Smooth muscle cell (in vitro differentiated cells): ENCODE measurements at regions not wholly inside any gene's neighbourhood (a gene's known extent, or its start where the extent isn't known, plus 50 kb on each side); places are given as distances from the start of the nearest gene placed in this dataset.

Source experiments
- DNase-seq: peaks from one replicate; lab custom pipeline; 2025; ENCODE audit not compliant: unreplicated experiment; lab: John Stamatoyannopoulos, UW
- H2AFZ ChIP-seq: fragments of 200-600 bp; sonication (generic); 2 replicates; pipeline ENCODE4 v1.6.0; 2016; ENCODE audit warnings: antibody characterized with exemption, low read depth, mild to moderate bottlenecking
- H3F3A ChIP-seq: fragments of 200-600 bp; sonication (generic); 2 replicates; pipeline ENCODE4 v1.6.0; 2017; ENCODE audit warnings: antibody characterized with exemption, low read depth
- H3K27ac ChIP-seq: fragments of 200-600 bp; sonication (generic); 2 replicates; pipeline ENCODE4 v1.5.1; 2016; ENCODE audit warnings: low read depth, mild to moderate bottlenecking
- H3K27me3 ChIP-seq: fragments of 200-600 bp; sonication (generic); 2 replicates; pipeline ENCODE4 v1.6.1; 2016; ENCODE audit warnings: low read depth, mild to moderate bottlenecking
- H3K36me3 ChIP-seq: fragments of 200-600 bp; sonication (generic); 2 replicates; pipeline ENCODE4 v1.5.1; 2016; ENCODE audit warnings: low read depth
- H3K4me1 ChIP-seq: fragments of 200-600 bp; sonication (generic); 2 replicates; pipeline ENCODE4 v1.5.1; 2016; ENCODE audit warnings: low read depth
- H3K4me2 ChIP-seq: fragments of 200-600 bp; sonication (generic); 2 replicates; pipeline ENCODE4 v1.6.0; 2016; ENCODE audit warnings: mild to moderate bottlenecking
- H3K4me3 ChIP-seq: fragments of 200-600 bp; sonication (generic); 2 replicates; pipeline ENCODE4 v1.5.1; 2016; ENCODE audit warnings: mild to moderate bottlenecking
- H3K79me2 ChIP-seq: fragments of 200-600 bp; sonication (generic); 2 replicates; pipeline ENCODE4 v1.6.0; 2016; ENCODE audit warnings: low read depth, mild to moderate bottlenecking
- H3K9ac ChIP-seq: fragments of 200-600 bp; sonication (generic); 2 replicates; pipeline ENCODE4 v1.6.0; 2016; ENCODE audit warnings: low read depth
- H3K9me3 ChIP-seq: fragments of 200-600 bp; sonication (generic); replicated peaks from 2 replicates; pipeline ENCODE4 v1.5.1; 2016; ENCODE audit warnings: low read depth
- H4K20me1 ChIP-seq: fragments of 200-600 bp; sonication (generic); 2 replicates; pipeline ENCODE4 v1.6.0; 2016; ENCODE audit warnings: low read depth
- WGBS: methylation state at CpG from one replicate; pipeline ENCODE4 v1.1.7; 2016; ENCODE audit warnings: low lambda C conversion rate; 5-methylcytosine and 5-hydroxymethylcytosine counted together
- TF ChIP-seq, protein P1 (sequence below): fragments of 200-600 bp; sonication (generic); IDR thresholded peaks from 2 replicates; pipeline ENCODE4 v1.5.1; 2017; ENCODE audit warnings: borderline replicate concordance, mild to moderate bottlenecking, antibody characterized with exemption; ENCODE audit not compliant: insufficient read depth, poor library complexity, severe bottlenecking

DNA sequence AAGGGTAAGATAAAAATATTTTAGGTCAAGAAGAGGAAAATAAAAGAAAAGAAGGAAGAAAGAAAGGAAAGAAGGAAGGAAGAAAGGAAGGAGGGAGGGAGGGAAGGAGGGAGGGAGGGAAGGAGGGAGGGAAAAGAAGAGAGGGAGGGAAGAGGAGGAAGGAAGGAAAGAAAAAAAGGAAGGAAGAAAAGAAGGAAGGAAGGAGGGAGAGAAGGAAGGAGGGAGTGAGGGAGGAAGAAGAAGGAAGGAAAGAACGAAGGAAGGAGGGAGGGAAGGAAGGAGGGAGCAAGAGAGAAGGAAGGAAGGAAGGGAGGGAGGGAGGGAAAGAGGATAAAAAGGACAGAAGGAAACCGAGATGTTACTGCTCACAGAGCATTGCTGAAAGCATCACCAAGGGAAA is 209.5 kb upstream of the PITRM1 start:
- TF ChIP-seq, protein P1, sequence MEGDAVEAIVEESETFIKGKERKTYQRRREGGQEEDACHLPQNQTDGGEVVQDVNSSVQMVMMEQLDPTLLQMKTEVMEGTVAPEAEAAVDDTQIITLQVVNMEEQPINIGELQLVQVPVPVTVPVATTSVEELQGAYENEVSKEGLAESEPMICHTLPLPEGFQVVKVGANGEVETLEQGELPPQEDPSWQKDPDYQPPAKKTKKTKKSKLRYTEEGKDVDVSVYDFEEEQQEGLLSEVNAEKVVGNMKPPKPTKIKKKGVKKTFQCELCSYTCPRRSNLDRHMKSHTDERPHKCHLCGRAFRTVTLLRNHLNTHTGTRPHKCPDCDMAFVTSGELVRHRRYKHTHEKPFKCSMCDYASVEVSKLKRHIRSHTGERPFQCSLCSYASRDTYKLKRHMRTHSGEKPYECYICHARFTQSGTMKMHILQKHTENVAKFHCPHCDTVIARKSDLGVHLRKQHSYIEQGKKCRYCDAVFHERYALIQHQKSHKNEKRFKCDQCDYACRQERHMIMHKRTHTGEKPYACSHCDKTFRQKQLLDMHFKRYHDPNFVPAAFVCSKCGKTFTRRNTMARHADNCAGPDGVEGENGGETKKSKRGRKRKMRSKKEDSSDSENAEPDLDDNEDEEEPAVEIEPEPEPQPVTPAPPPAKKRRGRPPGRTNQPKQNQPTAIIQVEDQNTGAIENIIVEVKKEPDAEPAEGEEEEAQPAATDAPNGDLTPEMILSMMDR = no peak
- H3K4me2 ChIP-seq = no peak overlapping the region

DNA sequence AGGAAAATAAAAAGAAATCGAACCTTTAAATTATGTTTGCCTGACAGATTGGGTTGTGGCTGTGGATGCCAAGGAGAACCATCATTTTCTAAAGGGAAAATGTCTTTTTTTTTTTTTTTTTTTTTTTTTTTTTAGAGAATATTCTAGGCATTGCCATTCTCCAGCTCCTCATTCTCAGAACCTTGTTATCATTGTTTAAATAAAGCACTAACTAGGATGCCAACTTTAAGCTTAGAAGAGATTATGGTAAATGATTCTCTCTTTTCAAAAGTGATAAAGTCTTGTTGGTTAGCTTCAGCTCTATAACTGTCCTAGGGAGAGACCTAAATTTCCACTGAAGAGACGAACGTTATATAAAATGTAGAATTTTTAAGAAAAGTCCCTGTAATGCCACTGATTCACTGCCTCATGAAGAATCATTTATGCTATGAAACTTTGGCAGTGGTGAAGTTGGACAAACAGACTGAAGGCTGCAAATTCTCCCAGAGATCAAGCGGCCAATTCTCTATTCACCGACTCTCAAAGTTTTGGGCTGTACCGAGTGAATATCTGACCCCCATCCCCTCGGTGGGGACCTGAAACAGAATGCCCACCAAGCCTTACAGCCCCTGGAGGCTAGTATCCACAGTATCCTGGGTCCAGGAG is 207.9 kb upstream of the PITRM1 start:
- Histone ChIP-seq H3K27me3 (no peaks in the 10 kb centered on the region), H3K79me2 (no peaks in the 10 kb centered on the region), H3K27ac (no peak overlapping the region), H3K9ac (no peak overlapping the region), H3K9me3 (no peaks in the 10 kb centered on the region), H2AFZ (no peak overlapping the region), H3K4me3 (no peak overlapping the region), H3K4me1 (no peaks in the 10 kb centered on the region), H3F3A (no peaks in the 10 kb centered on the region), H3K4me2 (no peak overlapping the region), H4K20me1 (no peaks in the 10 kb centered on the region), H3K36me3 (no peaks in the 10 kb centered on the region)
- TF ChIP-seq, protein P1 = no peak
- no peak for DNase-seq
- WGBS = 87% methylated on average over 7 of the region's 7 CpGs

More for the DNA sequence above, 209.5 kb upstream of the PITRM1 start:
- Histone ChIP-seq H4K20me1 (no peaks in the 10 kb centered on the region), H3K4me1 (no peaks in the 10 kb centered on the region), H3K36me3 (no peaks in the 10 kb centered on the region), H3K27me3 (no peaks in the 10 kb centered on the region), H2AFZ (no peak overlapping the region), H3F3A (no peaks in the 10 kb centered on the region), H3K9me3 (no peaks in the 10 kb centered on the region), H3K4me3 (no peak overlapping the region), H3K79me2 (no peaks in the 10 kb centered on the region), H3K9ac (no peak overlapping the region), H3K27ac (no peak overlapping the region)
- WGBS = 91% methylated on average over 1 of the region's 2 CpGs
- no peak for DNase-seq

DNA sequence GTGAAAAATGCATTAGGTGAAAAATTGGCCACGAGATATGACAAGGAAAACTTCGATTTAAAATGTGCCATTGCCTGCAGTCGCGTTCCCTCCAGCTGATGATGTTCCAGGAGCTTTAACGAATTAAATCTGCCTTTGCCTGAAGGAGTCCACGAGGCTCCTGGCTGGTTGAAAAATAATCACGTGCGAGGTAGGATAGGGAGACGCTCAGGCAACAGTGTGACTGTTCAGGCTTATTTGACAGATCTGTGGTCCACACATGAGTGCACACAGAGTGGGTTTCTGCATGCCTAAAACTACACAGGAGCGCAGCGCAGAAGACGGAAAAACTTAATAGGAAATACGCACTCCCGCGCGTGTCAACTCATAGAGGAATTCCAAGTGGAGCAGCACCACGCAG is 204.0 kb upstream of the PITRM1 start:
- Histone ChIP-seq H3K9ac (no peak overlapping the region), H3K4me2 (no peak overlapping the region), H3K36me3 (no peaks in the 10 kb centered on the region), H3K27me3 (no peaks in the 10 kb centered on the region), H3K79me2 (no peaks in the 10 kb centered on the region), H3K9me3 (no peaks in the 10 kb centered on the region), H3K27ac (no peak overlapping the region), H2AFZ (no peak overlapping the region), H3K4me3 (no peak overlapping the region), H4K20me1 (no peaks in the 10 kb centered on the region), H3K4me1 (no peaks in the 10 kb centered on the region), H3F3A (no peaks in the 10 kb centered on the region)
- no peak for DNase-seq
- 97% methylated on average over 17 of the region's 17 CpGs for WGBS
- TF ChIP-seq, protein P1 = no peak

DNA sequence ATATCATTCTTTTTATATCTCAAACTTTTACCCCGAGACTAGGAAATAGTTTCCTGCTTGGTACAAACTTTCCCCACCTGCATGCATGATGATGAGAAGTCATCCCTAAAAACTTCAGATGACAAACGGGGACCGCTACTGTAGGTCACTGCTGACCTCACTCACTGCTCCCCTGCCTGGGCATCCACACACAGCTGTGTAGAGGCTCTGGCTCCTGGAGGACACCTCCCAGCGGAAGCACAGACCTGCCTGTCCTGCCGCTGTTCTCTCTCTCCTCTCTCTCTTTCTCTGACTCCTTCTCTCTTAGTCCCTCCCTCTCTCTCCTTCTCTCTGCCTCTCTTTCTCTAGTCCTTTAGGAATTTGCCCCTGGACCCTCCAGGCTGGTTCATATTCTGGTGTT is 202.9 kb upstream of the PITRM1 start:
- Histone ChIP-seq H3K27ac (no peak overlapping the region), H3K9ac (no peak overlapping the region), H3F3A (no peaks in the 10 kb centered on the region), H3K27me3 (no peaks in the 10 kb centered on the region), H3K4me3 (no peak overlapping the region), H4K20me1 (no peaks in the 10 kb centered on the region), H3K36me3 (no peaks in the 10 kb centered on the region), H3K4me2 (no peak overlapping the region), H2AFZ (no peak overlapping the region), H3K79me2 (no peaks in the 10 kb centered on the region), H3K4me1 (no peaks in the 10 kb centered on the region), H3K9me3 (no peaks in the 10 kb centered on the region)
- TF ChIP-seq, protein P1 = no peak
- DNase-seq = no peak
- 92% methylated on average over 5 of the region's 5 CpGs for WGBS
